ENCODE measurements at regions not wholly inside any gene's neighbourhood (a gene's known extent, or its start where the extent isn't known, plus 50 kb on each side); places are given as distances from the start of the nearest gene placed in this dataset.

DNA sequence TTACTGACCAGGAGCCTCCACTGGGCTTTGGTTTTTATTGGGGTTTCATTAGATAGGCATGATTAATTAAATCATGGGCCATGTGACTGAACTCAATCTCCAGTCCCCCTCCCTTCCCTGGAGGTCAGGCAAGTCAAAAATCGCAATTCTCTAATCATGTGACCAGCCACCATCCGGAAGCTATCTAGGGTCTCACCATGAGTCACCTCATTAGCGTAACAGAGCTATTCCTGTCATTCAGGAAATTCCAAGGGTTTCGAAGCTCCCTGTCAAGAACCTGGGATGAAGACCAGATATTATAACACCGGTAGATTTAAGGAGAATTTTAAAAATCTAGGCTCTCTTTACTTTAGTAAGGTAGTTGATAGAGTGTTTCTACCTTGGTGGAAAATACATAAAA is 180.3 kb upstream of the TCF4 start:
- Histone ChIP-seq H3K4me2 (ENCODE audit: insufficient read depth, low read length) (no peak overlapping the region), H3K4me3 (ENCODE audit: low read depth in 1 of 2, low read length in 2 of 2) (no peak overlapping the region), H3K79me2 (ENCODE audit: insufficient read depth, low read length) (no peaks in the 10 kb centered on the region), H4K20me1 (ENCODE audit: insufficient read depth, low read length) (no peaks in the 10 kb centered on the region), H3K9me3 (ENCODE audit: insufficient read depth, low read length, severe bottlenecking) (no peaks in the 10 kb centered on the region), H3K27me3 (ENCODE audit: insufficient read depth, low read length, poor library complexity) (no peaks in the 10 kb centered on the region), H3K36me3 (ENCODE audit: insufficient read depth, low read length) (no peaks in the 10 kb centered on the region), H3K4me1 (ENCODE audit: insufficient read depth, low read length) (no peaks in the 10 kb centered on the region), H2AFZ (ENCODE audit: low read depth, low read length) (no peak overlapping the region), H3K9ac (ENCODE audit: low read depth, low read length) (no peak overlapping the region), H3K27ac (ENCODE audit: low read length) (no peak overlapping the region)
- TF ChIP-seq, protein P1, sequence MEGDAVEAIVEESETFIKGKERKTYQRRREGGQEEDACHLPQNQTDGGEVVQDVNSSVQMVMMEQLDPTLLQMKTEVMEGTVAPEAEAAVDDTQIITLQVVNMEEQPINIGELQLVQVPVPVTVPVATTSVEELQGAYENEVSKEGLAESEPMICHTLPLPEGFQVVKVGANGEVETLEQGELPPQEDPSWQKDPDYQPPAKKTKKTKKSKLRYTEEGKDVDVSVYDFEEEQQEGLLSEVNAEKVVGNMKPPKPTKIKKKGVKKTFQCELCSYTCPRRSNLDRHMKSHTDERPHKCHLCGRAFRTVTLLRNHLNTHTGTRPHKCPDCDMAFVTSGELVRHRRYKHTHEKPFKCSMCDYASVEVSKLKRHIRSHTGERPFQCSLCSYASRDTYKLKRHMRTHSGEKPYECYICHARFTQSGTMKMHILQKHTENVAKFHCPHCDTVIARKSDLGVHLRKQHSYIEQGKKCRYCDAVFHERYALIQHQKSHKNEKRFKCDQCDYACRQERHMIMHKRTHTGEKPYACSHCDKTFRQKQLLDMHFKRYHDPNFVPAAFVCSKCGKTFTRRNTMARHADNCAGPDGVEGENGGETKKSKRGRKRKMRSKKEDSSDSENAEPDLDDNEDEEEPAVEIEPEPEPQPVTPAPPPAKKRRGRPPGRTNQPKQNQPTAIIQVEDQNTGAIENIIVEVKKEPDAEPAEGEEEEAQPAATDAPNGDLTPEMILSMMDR (IDR thresholded peaks at IDR 0.05; ENCODE audit: borderline replicate concordance, extremely low read depth, low read length, poor library complexity, severe bottlenecking), result no peak
- no peak for TF ChIP-seq EZH2 (IDR thresholded peaks at IDR 0.05; ENCODE audit: borderline replicate concordance, low read depth, low read length, severe bottlenecking)
- ATAC-seq (ENCODE audit: insufficient read depth, low read depth) (no peak), DNase-seq (no peak)

DNA sequence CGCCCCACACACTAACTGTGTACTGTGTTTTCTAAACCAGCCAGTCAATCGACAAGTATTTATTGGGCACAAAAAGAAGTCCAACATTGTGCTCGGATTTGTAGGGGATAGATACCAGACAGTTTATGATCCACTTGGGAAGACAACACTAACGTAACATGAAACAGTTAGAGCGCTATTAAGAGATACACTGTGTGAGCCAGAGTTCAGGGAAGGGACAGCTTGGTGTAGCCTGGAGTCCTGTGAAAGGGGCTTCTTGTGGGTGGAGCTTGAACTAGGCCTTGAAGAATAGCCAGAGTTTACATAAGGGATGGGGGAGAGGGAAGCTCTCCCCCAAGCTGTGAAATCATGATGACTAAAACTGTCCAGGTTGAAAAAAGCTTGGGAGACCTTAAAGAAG is 176.4 kb upstream of the TCF4 start:
- Histone ChIP-seq H2AFZ (ENCODE audit: low read depth, low read length) (no peak overlapping the region), H4K20me1 (ENCODE audit: insufficient read depth, low read length) (no peaks in the 10 kb centered on the region), H3K4me3 (ENCODE audit: low read depth in 1 of 2, low read length in 2 of 2) (no peak overlapping the region), H3K79me2 (ENCODE audit: insufficient read depth, low read length) (no peaks in the 10 kb centered on the region), H3K4me1 (ENCODE audit: insufficient read depth, low read length) (no peaks in the 10 kb centered on the region), H3K4me2 (ENCODE audit: insufficient read depth, low read length) (no peak overlapping the region), H3K27me3 (ENCODE audit: insufficient read depth, low read length, poor library complexity) (no peaks in the 10 kb centered on the region), H3K9ac (ENCODE audit: low read depth, low read length) (no peak overlapping the region), H3K27ac (ENCODE audit: low read length) (no peak overlapping the region), H3K9me3 (ENCODE audit: insufficient read depth, low read length, severe bottlenecking) (no peaks in the 10 kb centered on the region), H3K36me3 (ENCODE audit: insufficient read depth, low read length) (no peaks in the 10 kb centered on the region)
- DNase-seq (no peak), ATAC-seq (ENCODE audit: insufficient read depth, low read depth) (no peak)
- TF ChIP-seq, protein P1 (IDR thresholded peaks at IDR 0.05; ENCODE audit: borderline replicate concordance, extremely low read depth, low read length, poor library complexity, severe bottlenecking), result no peak
- no peak for TF ChIP-seq EZH2 (IDR thresholded peaks at IDR 0.05; ENCODE audit: borderline replicate concordance, low read depth, low read length, severe bottlenecking)

DNA sequence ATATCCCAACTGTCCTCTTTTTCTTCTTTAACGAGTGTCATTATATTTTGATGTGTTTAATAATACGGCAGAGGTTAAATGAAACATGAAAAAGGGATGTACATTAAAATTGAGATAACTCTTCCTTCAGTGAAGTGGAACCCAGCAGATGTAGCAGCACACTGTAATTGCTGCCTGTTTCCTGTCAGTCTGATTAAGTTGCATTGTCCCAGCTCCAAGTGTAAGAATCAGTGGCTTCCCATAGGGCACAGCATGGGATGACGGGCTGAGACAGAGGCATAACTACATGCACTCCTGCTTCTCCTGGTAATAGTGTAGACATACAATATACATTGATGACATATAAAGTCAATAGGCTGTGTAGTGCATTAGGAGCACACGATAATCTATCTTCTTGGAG is 175.8 kb upstream of the TCF4 start:
- H3K27ac ChIP-seq (ENCODE audit: low read length), result no peak overlapping the region
- H3K79me2 ChIP-seq (ENCODE audit: insufficient read depth, low read length), result no peaks in the 10 kb centered on the region
- no peak for ATAC-seq (ENCODE audit: insufficient read depth, low read depth)
- H3K4me2 ChIP-seq (ENCODE audit: insufficient read depth, low read length), result no peak overlapping the region
- no peaks in the 10 kb centered on the region for H3K4me1 ChIP-seq (ENCODE audit: insufficient read depth, low read length)
- H3K9ac ChIP-seq (ENCODE audit: low read depth, low read length), result no peak overlapping the region
- no peaks in the 10 kb centered on the region for H3K27me3 ChIP-seq (ENCODE audit: insufficient read depth, low read length, poor library complexity)
- no peaks in the 10 kb centered on the region for H4K20me1 ChIP-seq (ENCODE audit: insufficient read depth, low read length)
- H3K9me3 ChIP-seq (ENCODE audit: insufficient read depth, low read length, severe bottlenecking), result no peaks in the 10 kb centered on the region
- no peak overlapping the region for H2AFZ ChIP-seq (ENCODE audit: low read depth, low read length)
- no peak for DNase-seq
- H3K36me3 ChIP-seq (ENCODE audit: insufficient read depth, low read length), result no peaks in the 10 kb centered on the region
- H3K4me3 ChIP-seq (ENCODE audit: low read depth in 1 of 2, low read length in 2 of 2), result no peak overlapping the region
- TF ChIP-seq EZH2 (IDR thresholded peaks at IDR 0.05; ENCODE audit: borderline replicate concordance, low read depth, low read length, severe bottlenecking), result no peak
- TF ChIP-seq, protein P1 (IDR thresholded peaks at IDR 0.05; ENCODE audit: borderline replicate concordance, extremely low read depth, low read length, poor library complexity, severe bottlenecking), result no peak

DNA sequence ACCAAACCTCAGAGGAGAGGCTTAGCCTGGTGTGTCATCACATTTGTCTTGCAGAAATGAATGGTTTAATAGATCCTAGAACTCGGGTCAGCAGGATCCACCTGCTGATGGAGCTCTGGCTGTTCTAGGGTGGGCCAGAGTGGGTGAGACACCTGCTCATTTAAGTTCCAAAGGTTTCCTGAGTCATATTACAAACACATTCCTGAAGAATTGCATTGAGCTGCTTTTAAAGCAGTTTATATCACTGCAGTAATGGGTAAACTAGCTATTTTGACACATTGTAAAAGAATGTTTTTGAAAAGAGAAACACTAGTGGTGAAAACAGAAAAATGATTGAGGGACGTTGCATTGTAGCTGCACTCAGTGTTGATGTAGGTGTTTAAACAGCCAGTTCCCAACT is 175.3 kb upstream of the TCF4 start:
- no peak overlapping the region for H2AFZ ChIP-seq (ENCODE audit: low read depth, low read length)
- no peaks in the 10 kb centered on the region for H3K36me3 ChIP-seq (ENCODE audit: insufficient read depth, low read length)
- H3K4me2 ChIP-seq (ENCODE audit: insufficient read depth, low read length), result no peak overlapping the region
- H3K4me3 ChIP-seq (ENCODE audit: low read depth in 1 of 2, low read length in 2 of 2), result no peak overlapping the region
- H3K9ac ChIP-seq (ENCODE audit: low read depth, low read length), result no peak overlapping the region
- no peaks in the 10 kb centered on the region for H3K27me3 ChIP-seq (ENCODE audit: insufficient read depth, low read length, poor library complexity)
- TF ChIP-seq, protein P1 (IDR thresholded peaks at IDR 0.05; ENCODE audit: borderline replicate concordance, extremely low read depth, low read length, poor library complexity, severe bottlenecking), result no peak
- no peak for TF ChIP-seq EZH2 (IDR thresholded peaks at IDR 0.05; ENCODE audit: borderline replicate concordance, low read depth, low read length, severe bottlenecking)
- H3K27ac ChIP-seq (ENCODE audit: low read length), result no peak overlapping the region
- no peaks in the 10 kb centered on the region for H4K20me1 ChIP-seq (ENCODE audit: insufficient read depth, low read length)
- DNase-seq, result no peak
- no peaks in the 10 kb centered on the region for H3K9me3 ChIP-seq (ENCODE audit: insufficient read depth, low read length, severe bottlenecking)
- ATAC-seq (ENCODE audit: insufficient read depth, low read depth), result no peak
- no peaks in the 10 kb centered on the region for H3K4me1 ChIP-seq (ENCODE audit: insufficient read depth, low read length)
- H3K79me2 ChIP-seq (ENCODE audit: insufficient read depth, low read length), result no peaks in the 10 kb centered on the region
